GM12872 (cell line): ENCODE measurements at regions not wholly inside any gene's neighbourhood (a gene's known extent, or its start where the extent isn't known, plus 50 kb on each side); places are given as distances from the start of the nearest gene placed in this dataset.

ENCODE experiments used
- CTCF ChIP-seq: IDR thresholded peaks from 3 replicates; pipeline ENCODE4 v1.5.1; 2011; ENCODE audit warnings: low read depth, mild to moderate bottlenecking, low read length, moderate library complexity; ENCODE audit not compliant: insufficient read depth

- TF ChIP-seq CTCF = no peak
Observed at GRCh38 chr5:39896706-39897105, 471.9 kb upstream of the DAB2 start.

- no peak for TF ChIP-seq CTCF
Observed at GRCh38 chr5:39896104-39896503, 471.3 kb upstream of the DAB2 start.

GRCh38 chr5:39892708-39893107 lies 467.9 kb upstream of the DAB2 start:
- TF ChIP-seq CTCF = no peak

- no peak for TF ChIP-seq CTCF
Observed at GRCh38 chr5:39891376-39891775, 466.6 kb upstream of the DAB2 start.

- no peak for TF ChIP-seq CTCF
Observed at GRCh38 chr5:39880985-39881384, 456.2 kb upstream of the DAB2 start.

GRCh38 chr5:39877479-39877878 lies 452.7 kb upstream of the DAB2 start:
- no peak for TF ChIP-seq CTCF

GRCh38 chr5:39876146-39876545 lies 451.4 kb upstream of the DAB2 start:
- no peak for TF ChIP-seq CTCF

GRCh38 chr5:39870137-39870536 lies 445.4 kb upstream of the DAB2 start:
- TF ChIP-seq CTCF = no peak
